ENCODE measurements at regions not wholly inside any gene's neighbourhood (a gene's known extent, or its start where the extent isn't known, plus 50 kb on each side); places are given as distances from the start of the nearest gene placed in this dataset.

GRCh38 chr5:10867389-10868303, 106.6 kb upstream of the DAP start:
- H3K4me3 Mint-ChIP-seq, result no peak overlapping the region
- no peaks in the 10 kb centered on the region for H3K36me3 Mint-ChIP-seq (ENCODE audit: insufficient read depth)

DNA sequence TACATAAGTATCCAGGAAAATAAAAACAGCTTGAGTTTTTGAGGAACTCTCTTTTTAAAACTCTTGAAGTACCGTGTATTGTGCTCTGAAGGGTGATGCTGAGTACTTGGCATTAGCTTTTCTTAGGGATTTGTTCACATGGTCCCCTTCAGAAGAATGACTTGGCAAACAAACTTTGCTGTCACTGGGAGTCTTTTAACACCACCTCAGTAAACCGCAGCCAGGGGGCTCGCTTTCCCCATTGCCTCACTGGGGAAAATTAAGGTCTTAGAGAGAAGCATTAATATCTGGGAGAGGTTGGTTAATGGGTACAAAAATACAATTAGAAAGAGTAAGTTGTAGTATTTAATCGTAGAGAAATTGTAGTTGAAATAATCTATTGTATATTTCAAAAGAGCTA, 105.9 kb upstream of the DAP start:
- H3K27me3 Mint-ChIP-seq, result peaks cover 23 to 25% of the 10 kb centered on the region in 2 donors
- ATAC-seq (replicated peaks), result no peak
- no peak overlapping the region for H3K4me3 Mint-ChIP-seq
- H3K4me1 Mint-ChIP-seq (ENCODE audit: low read depth in 2 of 2), result peaks cover 0 to 2% of the 10 kb centered on the region in 2 donors
- no peaks in the 10 kb centered on the region for H3K36me3 Mint-ChIP-seq (ENCODE audit: insufficient read depth)
- H3K27ac Mint-ChIP-seq, result no peak overlapping the region
- no peak for DNase-seq
- no peaks in the 10 kb centered on the region for H3K9me3 Mint-ChIP-seq

More at GRCh38 chr5:10867389-10868303, 106.6 kb upstream of the DAP start:
- Mint-ChIP-seq H3K27me3 (peaks cover 18 to 19% of the 10 kb centered on the region in 2 donors), H3K4me1 (ENCODE audit: low read depth in 2 of 2) (peaks cover 0 to 2% of the 10 kb centered on the region in 2 donors), H3K9me3 (no peaks in the 10 kb centered on the region), H3K27ac (no peak overlapping the region)
- DNase-seq (no peak), ATAC-seq (replicated peaks) (no peak)

DNA sequence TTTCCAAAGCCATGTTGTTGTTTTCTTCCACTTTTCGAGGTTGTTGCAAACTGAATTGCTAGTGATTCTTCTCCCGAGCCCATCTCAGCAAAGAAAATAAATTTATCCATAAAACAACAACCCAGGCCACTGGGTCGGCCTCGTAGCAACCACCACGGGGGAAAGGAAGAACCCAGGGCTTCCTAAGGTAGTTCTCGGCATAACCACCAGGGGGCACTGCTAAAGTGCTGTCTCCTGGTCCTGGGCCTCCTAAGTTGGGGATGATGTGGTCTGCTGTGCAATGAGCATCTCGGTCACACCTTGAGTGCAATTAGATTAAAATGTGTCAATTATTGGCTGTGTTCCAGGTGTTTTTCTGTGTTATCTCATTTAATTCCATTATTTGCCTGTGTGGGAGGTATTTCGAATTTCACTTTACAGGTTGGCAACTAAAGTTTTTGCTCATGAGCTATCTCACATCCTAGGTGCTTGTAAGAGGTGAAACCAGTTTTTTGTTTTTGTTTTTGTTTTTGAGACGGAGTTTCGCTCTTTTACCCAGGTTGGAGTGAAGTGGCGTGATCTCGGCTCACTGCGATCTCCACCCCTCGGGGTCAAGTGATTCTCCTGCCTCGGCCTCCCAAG, 102.8 kb upstream of the DAP start:
- Mint-ChIP-seq H3K27me3 (peaks cover 27 to 33% of the 10 kb centered on the region in 2 donors), H3K36me3 (ENCODE audit: insufficient read depth) (no peaks in the 10 kb centered on the region), H3K4me1 (ENCODE audit: low read depth in 2 of 2) (peaks cover 0 to 2% of the 10 kb centered on the region in 2 donors), H3K27ac (no peak overlapping the region), H3K4me3 (no peak overlapping the region), H3K9me3 (no peaks in the 10 kb centered on the region)
- DNase-seq (peak; percentile 22 to 40 (median 28)), ATAC-seq (replicated peaks) (peak; percentile 63)

DNA sequence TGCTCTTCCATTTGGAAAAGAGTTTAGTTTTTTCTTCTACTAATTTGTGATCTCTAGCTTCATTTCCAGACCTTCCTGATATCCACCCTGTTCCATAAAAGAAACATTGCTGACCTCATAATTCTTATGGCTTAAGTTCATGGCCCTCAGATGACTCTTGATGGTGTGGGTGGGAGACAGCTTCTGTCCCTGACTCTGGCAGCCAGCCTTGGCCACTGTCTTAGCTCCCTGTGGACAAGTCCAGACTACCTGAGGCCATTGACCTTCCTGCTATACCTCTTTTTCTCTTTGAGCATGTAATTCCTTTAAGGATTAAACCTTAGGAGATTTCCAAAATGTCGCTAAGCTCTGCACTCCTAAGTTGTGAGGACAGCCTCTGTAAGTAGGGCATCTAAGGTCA, 101.1 kb upstream of the DAP start:
- H3K4me3 Mint-ChIP-seq, result no peak overlapping the region
- no peaks in the 10 kb centered on the region for H3K36me3 Mint-ChIP-seq (ENCODE audit: insufficient read depth)
- DNase-seq (no peak), ATAC-seq (replicated peaks) (no peak)
- peaks cover 5 to 7% of the 10 kb centered on the region in 2 donors for H3K4me1 Mint-ChIP-seq (ENCODE audit: low read depth in 2 of 2)
- H3K9me3 Mint-ChIP-seq, result no peaks in the 10 kb centered on the region
- H3K27me3 Mint-ChIP-seq, result peaks cover 45 to 46% of the 10 kb centered on the region in 2 donors
- no peak overlapping the region for H3K27ac Mint-ChIP-seq

DNA sequence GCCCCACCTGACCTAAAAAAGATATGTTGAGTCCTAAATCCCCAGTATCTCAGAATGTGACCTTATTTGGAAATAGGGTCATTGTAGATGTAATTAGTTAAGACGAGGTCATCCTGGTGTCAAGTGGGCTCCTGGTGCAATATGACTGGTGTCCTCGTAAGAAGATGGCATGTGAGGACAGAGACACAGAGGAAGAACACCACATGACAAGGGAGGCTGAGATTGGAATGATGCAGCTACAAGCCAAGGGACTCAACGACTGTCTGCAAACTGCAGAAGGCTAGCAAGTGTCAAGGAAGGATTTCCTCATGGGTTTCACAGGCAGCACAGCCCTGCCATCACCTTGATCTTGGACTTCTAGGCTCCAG, 100.4 kb upstream of the DAP start:
- peaks cover 7 to 8% of the 10 kb centered on the region in 2 donors for H3K4me1 Mint-ChIP-seq (ENCODE audit: low read depth in 2 of 2)
- no peaks in the 10 kb centered on the region for H3K36me3 Mint-ChIP-seq (ENCODE audit: insufficient read depth)
- no peak for ATAC-seq (replicated peaks)
- no peaks in the 10 kb centered on the region for H3K9me3 Mint-ChIP-seq
- no peak overlapping the region for H3K27ac Mint-ChIP-seq
- no peak overlapping the region for H3K4me3 Mint-ChIP-seq
- H3K27me3 Mint-ChIP-seq, result peaks cover 50 to 52% of the 10 kb centered on the region in 2 donors
- no peak for DNase-seq

GRCh38 chr5:10860645-10861422, 99.8 kb upstream of the DAP start:
- Mint-ChIP-seq H3K36me3 (ENCODE audit: insufficient read depth) (no peaks in the 10 kb centered on the region), H3K27ac (no peak overlapping the region), H3K27me3 (peaks cover 47 to 57% of the 10 kb centered on the region in 2 donors)

DNA sequence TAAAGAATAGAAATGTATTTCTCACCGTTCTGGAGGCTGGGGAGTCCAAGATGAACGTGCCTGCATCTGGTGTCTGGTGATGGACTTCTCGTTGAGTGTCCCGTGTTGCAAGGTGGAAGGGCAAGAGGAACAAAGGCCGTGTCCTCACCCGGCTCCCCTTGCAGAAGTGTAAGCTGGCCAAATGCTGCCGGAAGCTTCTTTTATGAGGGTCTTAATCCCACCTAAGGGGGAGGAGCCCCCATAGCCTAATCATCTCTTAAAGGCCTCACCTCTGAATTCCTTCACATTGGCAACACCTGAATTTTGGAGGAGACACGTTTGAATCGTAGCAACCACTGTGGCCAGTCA, 99.1 kb upstream of the DAP start:
- H3K27ac Mint-ChIP-seq, result no peak overlapping the region
- no peak overlapping the region for H3K4me3 Mint-ChIP-seq
- H3K27me3 Mint-ChIP-seq, result peaks cover 44 to 60% of the 10 kb centered on the region in 2 donors
- H3K4me1 Mint-ChIP-seq (ENCODE audit: low read depth in 2 of 2), result peaks cover 7 to 8% of the 10 kb centered on the region in 2 donors
- DNase-seq (no peak), ATAC-seq (replicated peaks) (no peak)
- no peaks in the 10 kb centered on the region for H3K36me3 Mint-ChIP-seq (ENCODE audit: insufficient read depth)
- no peaks in the 10 kb centered on the region for H3K9me3 Mint-ChIP-seq

More at GRCh38 chr5:10860645-10861422, 99.8 kb upstream of the DAP start:
- DNase-seq, result no peak
- no peak overlapping the region for H3K4me3 Mint-ChIP-seq
- H3K9me3 Mint-ChIP-seq, result no peaks in the 10 kb centered on the region
- H3K4me1 Mint-ChIP-seq (ENCODE audit: low read depth in 2 of 2), result peaks cover 7 to 8% of the 10 kb centered on the region in 2 donors
- no peak for ATAC-seq (replicated peaks)

- Mint-ChIP-seq H3K36me3 (ENCODE audit: insufficient read depth) (no peaks in the 10 kb centered on the region), H3K4me3 (no peak overlapping the region), H3K4me1 (ENCODE audit: low read depth in 2 of 2) (peaks cover 7 to 8% of the 10 kb centered on the region in 2 donors), H3K9me3 (no peaks in the 10 kb centered on the region), H3K27ac (no peak overlapping the region), H3K27me3 (peaks cover 44 to 60% of the 10 kb centered on the region in 2 donors)
- no peak for ATAC-seq (replicated peaks)
- DNase-seq, result no peak
Observed at GRCh38 chr5:10859393-10860195, 98.6 kb upstream of the DAP start.

- Mint-ChIP-seq H3K9me3 (no peaks in the 10 kb centered on the region), H3K27ac (no peak overlapping the region), H3K36me3 (ENCODE audit: insufficient read depth) (no peaks in the 10 kb centered on the region), H3K27me3 (peaks cover 44 to 60% of the 10 kb centered on the region in 2 donors), H3K4me3 (no peak overlapping the region), H3K4me1 (ENCODE audit: low read depth in 2 of 2) (peaks cover 7 to 8% of the 10 kb centered on the region in 2 donors)
- ATAC-seq (replicated peaks) (no peak), DNase-seq (no peak)
Observed at GRCh38 chr5:10858945-10859344, 97.9 kb upstream of the DAP start.

DNA sequence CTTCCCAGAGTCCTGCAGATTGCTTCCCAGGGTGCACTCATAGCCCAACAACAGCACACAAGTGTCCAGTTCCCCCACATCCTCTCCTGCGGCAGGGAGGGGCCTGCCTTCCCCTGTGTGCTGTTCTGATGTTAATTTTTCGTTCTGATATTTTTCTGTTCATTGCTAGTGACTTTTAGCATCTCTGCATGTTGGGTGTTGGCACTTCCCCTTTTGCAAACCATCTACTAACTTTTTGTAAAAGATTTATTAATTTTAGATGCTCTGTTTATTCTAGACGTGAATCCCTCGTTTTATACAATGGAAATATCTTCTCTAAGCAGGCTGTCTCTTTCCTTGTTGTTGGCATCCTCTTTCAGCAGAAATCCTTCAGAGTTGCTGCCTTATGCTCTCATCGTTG, 97.3 kb upstream of the DAP start:
- no peak overlapping the region for H3K27ac Mint-ChIP-seq
- DNase-seq (no peak), ATAC-seq (replicated peaks) (no peak)
- H3K27me3 Mint-ChIP-seq, result peaks cover 44 to 60% of the 10 kb centered on the region in 2 donors
- H3K36me3 Mint-ChIP-seq (ENCODE audit: insufficient read depth), result no peaks in the 10 kb centered on the region
- H3K4me3 Mint-ChIP-seq, result no peak overlapping the region
- no peaks in the 10 kb centered on the region for H3K9me3 Mint-ChIP-seq
- H3K4me1 Mint-ChIP-seq (ENCODE audit: low read depth in 2 of 2), result peaks cover 6 to 7% of the 10 kb centered on the region in 2 donors

DNA sequence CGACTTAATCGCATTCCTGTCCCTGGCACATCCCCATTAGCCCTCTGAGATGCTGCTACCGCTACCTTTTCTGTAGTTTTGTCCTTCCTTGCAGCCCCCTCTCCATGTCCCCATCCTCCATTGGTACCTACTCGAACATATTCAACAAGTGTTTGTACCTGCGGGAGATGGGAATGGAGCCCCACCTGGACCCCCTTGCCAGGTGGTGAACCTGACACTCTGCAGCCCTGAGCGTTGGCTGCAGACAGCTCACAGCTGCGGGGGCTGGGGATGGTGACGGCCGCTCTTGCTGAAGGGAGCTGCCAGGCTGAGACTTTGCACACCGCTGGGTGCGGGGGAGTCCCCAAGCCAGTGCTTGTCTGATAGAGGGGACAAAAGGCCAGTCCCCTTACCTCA, 96.3 kb upstream of the DAP start:
- H3K27ac Mint-ChIP-seq, result no peak overlapping the region
- peaks cover 6 to 7% of the 10 kb centered on the region in 2 donors for H3K4me1 Mint-ChIP-seq (ENCODE audit: low read depth in 2 of 2)
- H3K36me3 Mint-ChIP-seq (ENCODE audit: insufficient read depth), result no peaks in the 10 kb centered on the region
- no peak for ATAC-seq (replicated peaks)
- no peaks in the 10 kb centered on the region for H3K9me3 Mint-ChIP-seq
- peaks cover 40 to 55% of the 10 kb centered on the region in 2 donors for H3K27me3 Mint-ChIP-seq
- DNase-seq, result no peak
- no peak overlapping the region for H3K4me3 Mint-ChIP-seq

GRCh38 chr5:10856683-10857337, 95.8 kb upstream of the DAP start:
- no peak for DNase-seq
- no peaks in the 10 kb centered on the region for H3K9me3 Mint-ChIP-seq
- H3K4me3 Mint-ChIP-seq, result no peak overlapping the region
- H3K4me1 Mint-ChIP-seq (ENCODE audit: low read depth in 2 of 2), result peaks cover 6 to 7% of the 10 kb centered on the region in 2 donors
- peaks cover 36 to 53% of the 10 kb centered on the region in 2 donors for H3K27me3 Mint-ChIP-seq
- ATAC-seq (replicated peaks), result no peak
- H3K36me3 Mint-ChIP-seq (ENCODE audit: insufficient read depth), result no peaks in the 10 kb centered on the region
- no peak overlapping the region for H3K27ac Mint-ChIP-seq
